ENCODE measurements at regions not wholly inside any gene's neighbourhood (a gene's known extent, or its start where the extent isn't known, plus 50 kb on each side); places are given as distances from the start of the nearest gene placed in this dataset.
"Not testable (repeated sequence)": the region's sequence is repeated elsewhere in the genome, so short reads cannot be mapped to it uniquely, and the experiment has no call there.

DNA sequence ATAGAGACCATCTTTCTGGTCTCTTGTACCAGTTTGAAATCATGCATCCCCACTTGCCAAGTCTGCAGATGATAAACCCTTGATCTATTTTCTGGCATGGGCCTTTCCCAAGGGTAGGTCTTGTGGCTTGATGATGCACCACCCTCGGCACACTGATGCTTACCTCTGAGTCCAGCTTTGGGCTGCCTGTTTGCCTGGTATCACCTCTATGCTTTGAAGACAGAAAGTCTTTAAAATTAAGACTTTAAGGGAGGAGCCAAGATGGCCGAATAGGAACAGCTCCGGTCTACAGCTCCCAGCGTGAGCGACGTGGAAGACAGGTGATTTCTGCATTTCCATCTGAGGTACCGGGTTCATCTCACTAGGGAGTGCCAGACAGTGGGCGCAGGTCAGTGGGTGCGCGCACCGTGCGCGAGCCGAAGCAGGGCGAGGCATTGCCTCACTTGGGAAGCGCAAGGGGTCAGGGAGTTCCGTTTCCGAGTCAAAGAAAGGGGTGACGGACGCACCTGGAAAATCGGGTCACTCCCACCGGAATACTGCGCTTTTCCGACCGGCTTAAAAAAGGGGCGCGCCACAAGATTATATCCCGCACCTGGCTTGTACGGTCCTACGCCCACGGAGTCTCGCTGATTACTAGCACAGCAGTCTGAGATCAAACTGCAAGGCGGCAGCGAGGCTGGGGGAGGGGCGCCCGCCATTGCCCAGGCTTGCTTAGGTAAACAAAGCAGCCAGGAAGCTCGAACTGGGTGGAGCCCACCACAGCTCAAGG is 202.4 kb upstream of the MCHR2 start:
- TF ChIP-seq CTCF, POLR2A, EP300 (IDR thresholded peaks at IDR 0.05): not testable (repeated sequence)

Measured in ovary (tissue), 3 donors.